NB4 (cell line): ENCODE measurements at regions not wholly inside any gene's neighbourhood (a gene's known extent, or its start where the extent isn't known, plus 50 kb on each side); places are given as distances from the start of the nearest gene placed in this dataset.

Experiments used
- DNase-seq: peaks from one replicate; pipeline ENCODE4 v3.0.0; 2010; ENCODE audit warnings: low read depth
- H3K4me3 ChIP-seq: one replicate; pipeline ENCODE4 v1.5.1; 2011; ENCODE audit warnings: mild to moderate bottlenecking, low read depth, low read length, moderate library complexity
- CTCF ChIP-seq: IDR thresholded peaks from one replicate; pipeline ENCODE4 v1.5.1; 2012; ENCODE audit warnings: low read depth, low read length
- MAX ChIP-seq: IDR thresholded peaks from 2 replicates; pipeline ENCODE4 v1.6.1; 2011; ENCODE audit warnings: low read depth, low read length
- MYC ChIP-seq: IDR thresholded peaks from 2 replicates; pipeline ENCODE4 v1.6.1; 2011; ENCODE audit warnings: low read depth, low read length
- POLR2A ChIP-seq: IDR thresholded peaks from 2 replicates; pipeline ENCODE4 v1.6.1; 2011; ENCODE audit warnings: mild to moderate bottlenecking; ENCODE audit not compliant: insufficient read length; ENCODE audit errors: extremely low read depth

GRCh38 chr14:94677213-94677612 is 65.0 kb downstream of the SERPINA3 start:
- no peak overlapping the region for H3K4me3 ChIP-seq
- no peak for DNase-seq
- TF ChIP-seq MAX (no peak), POLR2A (no peak), CTCF (no peak), MYC (no peak)

GRCh38 chr14:94676495-94677185 is 64.4 kb downstream of the SERPINA3 start:
- TF ChIP-seq MYC (no peak), CTCF (no peak), POLR2A (no peak), MAX (no peak)
- DNase-seq: no peak
- H3K4me3 ChIP-seq: no peak overlapping the region

- no peak for DNase-seq
- TF ChIP-seq MYC (no peak), POLR2A (no peak), CTCF (no peak), MAX (no peak)
Observed at GRCh38 chr14:94675036-94675435, 62.8 kb downstream of the SERPINA3 start.

GRCh38 chr14:94673781-94674231 is 61.6 kb downstream of the SERPINA3 start:
- TF ChIP-seq POLR2A: no peak
- no peak for TF ChIP-seq MAX
- TF ChIP-seq CTCF: no peak
- no peak for TF ChIP-seq MYC
- no peak overlapping the region for H3K4me3 ChIP-seq
- no peak for DNase-seq

More at GRCh38 chr14:94675036-94675435, 62.8 kb downstream of the SERPINA3 start:
- no peak overlapping the region for H3K4me3 ChIP-seq
